ENCODE measurements at regions not wholly inside any gene's neighbourhood (a gene's known extent, or its start where the extent isn't known, plus 50 kb on each side); places are given as distances from the start of the nearest gene placed in this dataset.

- FAIRE-seq (no peak), DNase-seq (ENCODE audit: low spot score) (no peak)
Measured at GRCh38 chr10:131004276-131004675, 307.2 kb downstream of the TCERG1L start.

- FAIRE-seq (no peak), DNase-seq (ENCODE audit: low spot score) (no peak)
Measured at GRCh38 chr10:131006458-131007256, 304.9 kb downstream of the TCERG1L start.

- DNase-seq (ENCODE audit: low spot score): no peak
- FAIRE-seq: no peak
Measured at GRCh38 chr10:131009791-131010190, 301.7 kb downstream of the TCERG1L start.

GRCh38 chr10:131010965-131011575 is 300.5 kb downstream of the TCERG1L start:
- DNase-seq (ENCODE audit: low spot score): no peak
- FAIRE-seq: no peak

GRCh38 chr10:131011936-131012640 is 299.4 kb downstream of the TCERG1L start:
- no peak for FAIRE-seq
- DNase-seq (ENCODE audit: low spot score): no peak

GRCh38 chr10:131012641-131012985 is 298.9 kb downstream of the TCERG1L start:
- FAIRE-seq (no peak), DNase-seq (ENCODE audit: low spot score) (no peak)

GRCh38 chr10:131013281-131013912 is 298.1 kb downstream of the TCERG1L start:
- DNase-seq (ENCODE audit: low spot score): no peak
- no peak for FAIRE-seq

- DNase-seq (ENCODE audit: low spot score) (no peak), FAIRE-seq (no peak)
Measured at GRCh38 chr10:131014271-131014670, 297.2 kb downstream of the TCERG1L start.

- DNase-seq (ENCODE audit: low spot score) (no peak), FAIRE-seq (no peak)
Measured at GRCh38 chr10:131015271-131015670, 296.2 kb downstream of the TCERG1L start.

- DNase-seq (ENCODE audit: low spot score) (no peak), FAIRE-seq (no peak)
Measured at GRCh38 chr10:131016556-131016955, 295.0 kb downstream of the TCERG1L start.

- no peak for DNase-seq (ENCODE audit: low spot score)
Measured at GRCh38 chr10:131017566-131018285, 293.8 kb downstream of the TCERG1L start.

GRCh38 chr10:131018886-131019500 is 292.5 kb downstream of the TCERG1L start:
- FAIRE-seq: no peak
- DNase-seq (ENCODE audit: low spot score): no peak

More at GRCh38 chr10:131017566-131018285, 293.8 kb downstream of the TCERG1L start:
- FAIRE-seq: no peak

- FAIRE-seq: no peak
Measured at GRCh38 chr10:131019696-131020095, 291.8 kb downstream of the TCERG1L start.

GRCh38 chr10:131020775-131021174 is 290.7 kb downstream of the TCERG1L start:
- no peak for FAIRE-seq

More at GRCh38 chr10:131019696-131020095, 291.8 kb downstream of the TCERG1L start:
- DNase-seq (ENCODE audit: low spot score): no peak

GRCh38 chr10:131021246-131021895 is 290.1 kb downstream of the TCERG1L start:
- FAIRE-seq (no peak), DNase-seq (ENCODE audit: low spot score) (no peak)

More at GRCh38 chr10:131020775-131021174, 290.7 kb downstream of the TCERG1L start:
- no peak for DNase-seq (ENCODE audit: low spot score)

- no peak for DNase-seq (ENCODE audit: low spot score)
- FAIRE-seq: no peak
Measured at GRCh38 chr10:131021969-131022368, 289.6 kb downstream of the TCERG1L start.

- FAIRE-seq: no peak
- no peak for DNase-seq (ENCODE audit: low spot score)
Measured at GRCh38 chr10:131022369-131022768, 289.2 kb downstream of the TCERG1L start.

GRCh38 chr10:131022981-131023380 is 288.5 kb downstream of the TCERG1L start:
- FAIRE-seq: no peak
- DNase-seq (ENCODE audit: low spot score): no peak

GRCh38 chr10:131024259-131025131 is 287.0 kb downstream of the TCERG1L start:
- DNase-seq (ENCODE audit: low spot score) (no peak), FAIRE-seq (no peak)
